EH (cell line): ENCODE measurements at regions not wholly inside any gene's neighbourhood (a gene's known extent, or its start where the extent isn't known, plus 50 kb on each side); places are given as distances from the start of the nearest gene placed in this dataset.

ENCODE experiments used
- DNase-seq: peaks from one replicate; pipeline ENCODE4 v3.0.0-alpha.2; 2015; ENCODE audit warnings: low read depth

- DNase-seq: no peak
Measured at GRCh38 chr4:22336822-22337221, 179.0 kb downstream of the ADGRA3 start.

- no peak for DNase-seq
Measured at GRCh38 chr4:22334155-22334554, 181.7 kb downstream of the ADGRA3 start.

GRCh38 chr4:22324422-22324821, 191.4 kb downstream of the ADGRA3 start:
- DNase-seq: no peak

- no peak for DNase-seq
Measured at GRCh38 chr4:22323691-22324090, 192.2 kb downstream of the ADGRA3 start.

GRCh38 chr4:22322996-22323395, 192.9 kb downstream of the ADGRA3 start:
- no peak for DNase-seq

GRCh38 chr4:22315628-22316027, 200.2 kb downstream of the ADGRA3 start:
- DNase-seq: no peak

GRCh38 chr4:22313976-22314375, 201.9 kb downstream of the ADGRA3 start:
- no peak for DNase-seq

GRCh38 chr4:22312113-22312512, 203.8 kb downstream of the ADGRA3 start:
- no peak for DNase-seq

GRCh38 chr4:22301253-22301652, 214.6 kb downstream of the ADGRA3 start:
- no peak for DNase-seq

GRCh38 chr4:22299678-22300077, 216.2 kb downstream of the ADGRA3 start:
- DNase-seq: no peak

- no peak for DNase-seq
Measured at GRCh38 chr4:22287631-22288030, 228.2 kb downstream of the ADGRA3 start.

GRCh38 chr4:22268350-22269025, 247.4 kb downstream of the ADGRA3 start:
- no peak for DNase-seq

- DNase-seq: no peak
Measured at GRCh38 chr4:22264261-22264660, 251.6 kb downstream of the ADGRA3 start.

GRCh38 chr4:22253431-22253830, 262.4 kb downstream of the ADGRA3 start:
- DNase-seq: no peak

- DNase-seq: no peak
Measured at GRCh38 chr4:22246847-22247246, 269.0 kb downstream of the ADGRA3 start.

GRCh38 chr4:22245294-22245693, 270.6 kb downstream of the ADGRA3 start:
- no peak for DNase-seq

GRCh38 chr4:22241415-22241814, 274.5 kb downstream of the ADGRA3 start:
- DNase-seq: no peak

- DNase-seq: no peak
Measured at GRCh38 chr4:22240814-22241213, 275.1 kb downstream of the ADGRA3 start.

GRCh38 chr4:22238742-22239141, 277.1 kb downstream of the ADGRA3 start:
- DNase-seq: peak; percentile 1

- DNase-seq: no peak
Measured at GRCh38 chr4:22237846-22238494, 277.9 kb downstream of the ADGRA3 start.

GRCh38 chr4:22237155-22237751, 278.6 kb downstream of the ADGRA3 start:
- peak; percentile 4 for DNase-seq

GRCh38 chr4:22235698-22236097, 280.2 kb downstream of the ADGRA3 start:
- no peak for DNase-seq

GRCh38 chr4:22233230-22233629, 282.6 kb downstream of the ADGRA3 start:
- no peak for DNase-seq

- DNase-seq: no peak
Measured at GRCh38 chr4:22220965-22221364, 272.4 kb upstream of the KCNIP4 start.
